B cell (primary cell): ENCODE measurements at regions not wholly inside any gene's neighbourhood (a gene's known extent, or its start where the extent isn't known, plus 50 kb on each side); places are given as distances from the start of the nearest gene placed in this dataset.

Experiments used
- EZH2 ChIP-seq: IDR thresholded peaks from 2 replicates; pipeline ENCODE4 v1.6.1; 2012; ENCODE audit warnings: borderline replicate concordance, low read depth, mild to moderate bottlenecking, moderate library complexity, low read length; ENCODE audit not compliant: insufficient read depth, poor library complexity, severe bottlenecking
- TF ChIP-seq, protein P1 (sequence below): fragments of 200-600 bp; IDR thresholded peaks from one replicate; pipeline ENCODE4 v1.8.0; 2022; ENCODE audit warnings: antibody characterized with exemption, mild to moderate bottlenecking

GRCh38 chr2:41856946-41857345 lies 190.9 kb upstream of the PKDCC start:
- TF ChIP-seq, protein P1, sequence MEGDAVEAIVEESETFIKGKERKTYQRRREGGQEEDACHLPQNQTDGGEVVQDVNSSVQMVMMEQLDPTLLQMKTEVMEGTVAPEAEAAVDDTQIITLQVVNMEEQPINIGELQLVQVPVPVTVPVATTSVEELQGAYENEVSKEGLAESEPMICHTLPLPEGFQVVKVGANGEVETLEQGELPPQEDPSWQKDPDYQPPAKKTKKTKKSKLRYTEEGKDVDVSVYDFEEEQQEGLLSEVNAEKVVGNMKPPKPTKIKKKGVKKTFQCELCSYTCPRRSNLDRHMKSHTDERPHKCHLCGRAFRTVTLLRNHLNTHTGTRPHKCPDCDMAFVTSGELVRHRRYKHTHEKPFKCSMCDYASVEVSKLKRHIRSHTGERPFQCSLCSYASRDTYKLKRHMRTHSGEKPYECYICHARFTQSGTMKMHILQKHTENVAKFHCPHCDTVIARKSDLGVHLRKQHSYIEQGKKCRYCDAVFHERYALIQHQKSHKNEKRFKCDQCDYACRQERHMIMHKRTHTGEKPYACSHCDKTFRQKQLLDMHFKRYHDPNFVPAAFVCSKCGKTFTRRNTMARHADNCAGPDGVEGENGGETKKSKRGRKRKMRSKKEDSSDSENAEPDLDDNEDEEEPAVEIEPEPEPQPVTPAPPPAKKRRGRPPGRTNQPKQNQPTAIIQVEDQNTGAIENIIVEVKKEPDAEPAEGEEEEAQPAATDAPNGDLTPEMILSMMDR, result no peak
- TF ChIP-seq EZH2, result no peak
